Lower leg skin (tissue), 3 donors: ENCODE measurements at regions not wholly inside any gene's neighbourhood (a gene's known extent, or its start where the extent isn't known, plus 50 kb on each side); places are given as distances from the start of the nearest gene placed in this dataset.

Source experiments
- POLR2A ChIP-seq, 2 donors: fragments of 450-650 bp; IDR thresholded peaks; one replicate each; pipeline ENCODE4 v1.6.1; 2016 to 2017; ENCODE audit warnings: antibody characterized with exemption in 2 of 2, mild to moderate bottlenecking in 1 of 2, moderate library complexity in 1 of 2
- TF ChIP-seq, protein P1 (sequence below), 3 donors: fragments of 450-650 bp; IDR thresholded peaks; one replicate each; pipeline ENCODE4 v1.5.1; 2016; ENCODE audit warnings: antibody characterized with exemption in 3 of 3, mild to moderate bottlenecking in 3 of 3, moderate library complexity in 2 of 3

DNA sequence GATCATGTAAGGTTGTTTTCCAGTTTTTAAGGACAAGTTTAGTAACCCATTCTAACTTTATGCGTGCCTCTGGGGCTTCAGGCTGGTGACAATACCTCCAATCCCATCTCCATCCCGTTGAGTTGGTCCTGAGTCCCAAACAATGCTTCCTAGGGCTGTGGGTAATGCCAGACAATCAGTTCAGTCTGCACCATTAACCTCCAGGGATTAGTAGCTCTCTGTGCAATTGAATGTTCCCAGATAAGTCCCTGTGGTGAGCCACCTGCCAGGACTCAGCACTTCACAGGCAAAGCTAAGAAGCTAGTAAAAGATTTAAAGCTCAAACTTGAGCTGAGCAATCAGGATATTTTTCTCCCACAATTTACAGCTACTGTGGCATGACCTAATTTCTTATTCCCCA, 462.2 kb upstream of the PTBP2 start:
- TF ChIP-seq, protein P1, sequence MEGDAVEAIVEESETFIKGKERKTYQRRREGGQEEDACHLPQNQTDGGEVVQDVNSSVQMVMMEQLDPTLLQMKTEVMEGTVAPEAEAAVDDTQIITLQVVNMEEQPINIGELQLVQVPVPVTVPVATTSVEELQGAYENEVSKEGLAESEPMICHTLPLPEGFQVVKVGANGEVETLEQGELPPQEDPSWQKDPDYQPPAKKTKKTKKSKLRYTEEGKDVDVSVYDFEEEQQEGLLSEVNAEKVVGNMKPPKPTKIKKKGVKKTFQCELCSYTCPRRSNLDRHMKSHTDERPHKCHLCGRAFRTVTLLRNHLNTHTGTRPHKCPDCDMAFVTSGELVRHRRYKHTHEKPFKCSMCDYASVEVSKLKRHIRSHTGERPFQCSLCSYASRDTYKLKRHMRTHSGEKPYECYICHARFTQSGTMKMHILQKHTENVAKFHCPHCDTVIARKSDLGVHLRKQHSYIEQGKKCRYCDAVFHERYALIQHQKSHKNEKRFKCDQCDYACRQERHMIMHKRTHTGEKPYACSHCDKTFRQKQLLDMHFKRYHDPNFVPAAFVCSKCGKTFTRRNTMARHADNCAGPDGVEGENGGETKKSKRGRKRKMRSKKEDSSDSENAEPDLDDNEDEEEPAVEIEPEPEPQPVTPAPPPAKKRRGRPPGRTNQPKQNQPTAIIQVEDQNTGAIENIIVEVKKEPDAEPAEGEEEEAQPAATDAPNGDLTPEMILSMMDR (IDR thresholded peaks at IDR 0.05), result no peak
- TF ChIP-seq POLR2A (IDR thresholded peaks at IDR 0.05), result no peak
